Sigmoid colon (tissue), 4 donors: ENCODE measurements at regions not wholly inside any gene's neighbourhood (a gene's known extent, or its start where the extent isn't known, plus 50 kb on each side); places are given as distances from the start of the nearest gene placed in this dataset.

ENCODE experiments used
- EP300 ChIP-seq, 4 donors: sonication (generic); formaldehyde crosslinking; IDR thresholded peaks; one replicate each; pipeline ENCODE4 v1.6.1; 2017; ENCODE audit warnings: antibody characterized with exemption in 4 of 4
- POLR2A ChIP-seq, 2 donors: fragments of 450-650 bp; IDR thresholded peaks; one replicate each; pipeline ENCODE4 v1.6.1; 2016; ENCODE audit warnings: antibody characterized with exemption in 2 of 2, mild to moderate bottlenecking in 2 of 2, moderate library complexity in 2 of 2
- POLR2AphosphoS5 ChIP-seq, 4 donors: sonication (generic); formaldehyde crosslinking; IDR thresholded peaks; one replicate each; pipeline ENCODE4 v1.6.1; 2017; ENCODE audit warnings: antibody characterized with exemption in 4 of 4
- TF ChIP-seq, protein P1 (sequence below), 4 experiments: fragments of 450-650 bp in 3 of 4; fragments of 200-600 bp in 1 of 4; IDR thresholded peaks; one replicate each; pipeline ENCODE4 v1.5.1; 2016 to 2019; ENCODE audit warnings: antibody characterized with exemption in 4 of 4, mild to moderate bottlenecking in 3 of 4, moderate library complexity in 2 of 4

DNA sequence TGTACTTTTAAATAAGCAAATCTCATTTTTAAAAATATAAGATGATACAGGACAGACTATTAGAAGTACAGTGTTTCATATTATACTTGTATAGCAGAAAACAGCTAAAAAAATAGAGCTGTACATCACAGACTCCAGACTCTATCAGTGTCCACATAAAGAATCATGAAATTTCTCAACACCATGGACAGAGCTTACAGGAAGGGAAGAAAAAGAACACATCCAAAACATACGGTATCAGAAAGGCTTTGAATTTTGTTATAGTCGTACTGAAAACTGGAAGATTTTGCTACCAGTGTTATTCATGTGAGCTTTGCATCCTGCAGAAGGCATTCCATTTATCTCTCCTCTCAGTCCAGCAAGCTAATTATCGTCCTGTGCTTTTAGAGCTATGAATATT is 183.2 kb upstream of the PTPRZ1 start:
- TF ChIP-seq EP300 (IDR thresholded peaks at IDR 0.05) (no peak), POLR2A (IDR thresholded peaks at IDR 0.05) (no peak), POLR2AphosphoS5 (IDR thresholded peaks at IDR 0.05) (no peak)
- TF ChIP-seq, protein P1, sequence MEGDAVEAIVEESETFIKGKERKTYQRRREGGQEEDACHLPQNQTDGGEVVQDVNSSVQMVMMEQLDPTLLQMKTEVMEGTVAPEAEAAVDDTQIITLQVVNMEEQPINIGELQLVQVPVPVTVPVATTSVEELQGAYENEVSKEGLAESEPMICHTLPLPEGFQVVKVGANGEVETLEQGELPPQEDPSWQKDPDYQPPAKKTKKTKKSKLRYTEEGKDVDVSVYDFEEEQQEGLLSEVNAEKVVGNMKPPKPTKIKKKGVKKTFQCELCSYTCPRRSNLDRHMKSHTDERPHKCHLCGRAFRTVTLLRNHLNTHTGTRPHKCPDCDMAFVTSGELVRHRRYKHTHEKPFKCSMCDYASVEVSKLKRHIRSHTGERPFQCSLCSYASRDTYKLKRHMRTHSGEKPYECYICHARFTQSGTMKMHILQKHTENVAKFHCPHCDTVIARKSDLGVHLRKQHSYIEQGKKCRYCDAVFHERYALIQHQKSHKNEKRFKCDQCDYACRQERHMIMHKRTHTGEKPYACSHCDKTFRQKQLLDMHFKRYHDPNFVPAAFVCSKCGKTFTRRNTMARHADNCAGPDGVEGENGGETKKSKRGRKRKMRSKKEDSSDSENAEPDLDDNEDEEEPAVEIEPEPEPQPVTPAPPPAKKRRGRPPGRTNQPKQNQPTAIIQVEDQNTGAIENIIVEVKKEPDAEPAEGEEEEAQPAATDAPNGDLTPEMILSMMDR (IDR thresholded peaks at IDR 0.05), result no peak
